ENCODE measurements at regions not wholly inside any gene's neighbourhood (a gene's known extent, or its start where the extent isn't known, plus 50 kb on each side); places are given as distances from the start of the nearest gene placed in this dataset.
"Not testable (repeated sequence)": the region's sequence is repeated elsewhere in the genome, so short reads cannot be mapped to it uniquely, and the experiment has no call there.

DNA sequence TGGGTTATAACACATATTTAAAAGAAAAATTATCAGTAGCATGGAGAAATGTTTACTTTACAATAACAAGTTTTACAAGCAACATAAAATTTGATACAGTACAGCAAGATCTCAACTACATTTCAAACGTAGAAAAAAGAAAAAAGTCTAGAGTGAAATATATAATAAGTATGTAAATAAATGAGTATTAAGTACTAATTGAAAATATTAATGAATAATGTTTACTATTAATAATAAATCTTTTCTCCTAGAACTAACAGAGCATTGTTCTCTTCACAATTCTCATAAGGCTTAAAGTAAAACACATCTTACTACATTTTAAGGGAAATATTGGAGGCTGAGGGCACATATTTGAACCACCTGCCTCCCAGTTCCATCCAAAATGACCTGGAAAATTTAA is 72.1 kb downstream of the TMEM212 start:
- TF ChIP-seq CTCF (IDR thresholded peaks at IDR 0.05; ENCODE audit: control insufficient read depth, extremely low read depth, insufficient read depth): no peak
- no peak for DNase-seq (ENCODE audit: low read depth)
- H3K4me3 ChIP-seq (ENCODE audit: low read depth, low read length): no peak overlapping the region

- TF ChIP-seq CTCF (IDR thresholded peaks at IDR 0.05; ENCODE audit: control insufficient read depth, extremely low read depth, insufficient read depth): no peak
- DNase-seq (ENCODE audit: low read depth): no peak
- no peak overlapping the region for H3K4me3 ChIP-seq (ENCODE audit: low read depth, low read length)
These were observed 73.7 kb downstream of the TMEM212 start for GRCh38 chr3:171916888-171917287.

GRCh38 chr3:171922629-171923028 is 79.5 kb downstream of the TMEM212 start:
- not testable (repeated sequence) for DNase-seq (ENCODE audit: low read depth)

DNA sequence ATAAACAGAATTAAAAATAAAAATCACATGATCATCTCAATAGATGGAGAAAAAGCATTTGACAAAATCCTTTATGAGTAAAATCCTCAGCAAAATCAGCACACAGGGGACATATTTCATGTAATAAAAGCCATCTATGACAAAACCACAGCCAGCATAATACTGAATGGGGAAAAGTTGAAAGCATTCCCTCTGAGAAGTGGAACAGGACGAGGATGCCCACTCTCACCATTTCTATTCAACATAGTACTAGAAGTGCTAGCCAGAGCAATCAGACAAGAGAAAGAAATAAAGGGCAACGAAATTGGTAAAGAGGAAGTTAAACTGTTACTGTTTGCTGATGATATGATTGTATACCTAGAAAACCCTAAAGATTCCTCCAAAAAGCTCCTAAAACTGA is 80.5 kb downstream of the TMEM212 start:
- not testable (repeated sequence) for DNase-seq (ENCODE audit: low read depth); H3K4me3 ChIP-seq (ENCODE audit: low read depth, low read length)

More at GRCh38 chr3:171922629-171923028, 79.5 kb downstream of the TMEM212 start:
- H3K4me3 ChIP-seq (ENCODE audit: low read depth, low read length): not testable (repeated sequence)

DNA sequence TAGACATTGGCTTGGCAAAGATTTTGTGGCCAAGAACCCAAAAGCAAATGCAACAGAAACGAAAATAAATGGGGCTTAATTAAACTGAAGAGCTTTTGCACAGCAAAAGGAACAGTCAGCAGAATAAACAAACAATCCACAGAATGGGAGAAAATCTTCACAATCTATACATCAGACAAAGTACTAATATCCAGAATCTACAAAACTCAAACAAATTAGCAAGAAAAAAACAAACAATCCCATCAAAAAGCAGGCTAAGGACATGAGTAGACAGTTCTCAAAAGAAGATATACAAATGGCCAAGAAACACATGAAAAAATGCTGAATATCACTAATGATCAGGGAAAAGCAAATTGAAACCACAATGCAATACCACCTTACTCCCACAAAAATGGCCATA is 81.7 kb downstream of the TMEM212 start:
- H3K4me3 ChIP-seq (ENCODE audit: low read depth, low read length); DNase-seq (ENCODE audit: low read depth): not testable (repeated sequence)

DNA sequence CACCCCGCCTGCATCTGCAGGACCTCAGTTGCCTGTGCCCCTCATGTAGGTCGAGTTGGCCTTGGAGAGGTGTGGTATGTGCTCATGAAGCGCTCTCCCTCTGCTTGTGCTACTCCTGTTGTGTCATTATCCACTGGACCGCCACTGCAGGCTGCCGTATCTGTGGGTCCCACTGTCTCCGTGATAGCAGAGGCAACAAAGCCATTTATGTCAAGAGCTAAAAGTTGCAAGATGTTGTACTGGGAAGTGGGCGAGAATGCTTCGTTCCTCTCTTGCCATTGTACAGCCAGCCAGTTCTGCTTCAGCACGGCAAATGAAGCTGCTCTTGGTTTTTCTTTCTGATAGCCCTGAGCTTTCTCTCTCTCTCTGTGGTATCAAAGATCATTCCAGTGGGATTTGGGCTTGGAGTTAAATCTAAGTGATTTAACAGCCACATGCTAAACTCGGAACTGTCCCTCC is 89.0 kb downstream of the TMEM212 start:
- no peak for DNase-seq (ENCODE audit: low read depth)
- TF ChIP-seq CTCF (IDR thresholded peaks at IDR 0.05; ENCODE audit: control insufficient read depth, extremely low read depth, insufficient read depth): no peak
- H3K4me3 ChIP-seq (ENCODE audit: low read depth, low read length): no peak overlapping the region

GRCh38 chr3:171933441-171933840 is 90.3 kb downstream of the TMEM212 start:
- no peak overlapping the region for H3K4me3 ChIP-seq (ENCODE audit: low read depth, low read length)
- no peak for DNase-seq (ENCODE audit: low read depth)
- no peak for TF ChIP-seq CTCF (IDR thresholded peaks at IDR 0.05; ENCODE audit: control insufficient read depth, extremely low read depth, insufficient read depth)

GRCh38 chr3:171935261-171936123 is 92.3 kb downstream of the TMEM212 start:
- no peak for DNase-seq (ENCODE audit: low read depth)
- TF ChIP-seq CTCF (IDR thresholded peaks at IDR 0.05; ENCODE audit: control insufficient read depth, extremely low read depth, insufficient read depth): no peak
- H3K4me3 ChIP-seq (ENCODE audit: low read depth, low read length): no peak overlapping the region

Measured in LNCaP clone FGC (cell line).